AG09309 (cell line): ENCODE measurements at regions not wholly inside any gene's neighbourhood (a gene's known extent, or its start where the extent isn't known, plus 50 kb on each side); places are given as distances from the start of the nearest gene placed in this dataset.

Experiments
- DNase-seq: peaks from one replicate; pipeline ENCODE4 v3.0.0-alpha.2; 2010; ENCODE audit warnings: low read depth
- H3K4me3 ChIP-seq: 2 replicates; pipeline ENCODE4 v1.5.1; 2011; ENCODE audit warnings: mild to moderate bottlenecking, low read depth, low read length, moderate library complexity; ENCODE audit not compliant: control insufficient read depth
- CTCF ChIP-seq: IDR thresholded peaks from 2 replicates; pipeline ENCODE4 v1.5.1; 2011; ENCODE audit warnings: mild to moderate bottlenecking, low read depth, low read length, inconsistent platforms; ENCODE audit not compliant: insufficient read depth, control insufficient read depth; ENCODE audit errors: missing control alignments

GRCh38 chr9:87085073-87085472 lies 137.8 kb upstream of the GAS1 start:
- TF ChIP-seq CTCF = no peak
- H3K4me3 ChIP-seq = no peak overlapping the region
- DNase-seq = no peak

GRCh38 chr9:87085521-87085920 lies 138.2 kb upstream of the GAS1 start:
- H3K4me3 ChIP-seq = no peak overlapping the region
- no peak for DNase-seq
- TF ChIP-seq CTCF = no peak

GRCh38 chr9:87086221-87086818 lies 139.0 kb upstream of the GAS1 start:
- no peak for TF ChIP-seq CTCF
- DNase-seq = no peak
- H3K4me3 ChIP-seq = no peak overlapping the region

GRCh38 chr9:87087197-87087596 lies 139.9 kb upstream of the GAS1 start:
- TF ChIP-seq CTCF = no peak
- no peak overlapping the region for H3K4me3 ChIP-seq

GRCh38 chr9:87088192-87088591 lies 140.9 kb upstream of the GAS1 start:
- no peak for DNase-seq
- TF ChIP-seq CTCF = no peak
- H3K4me3 ChIP-seq = no peak overlapping the region

More at GRCh38 chr9:87087197-87087596, 139.9 kb upstream of the GAS1 start:
- DNase-seq = no peak

- DNase-seq = no peak
- no peak for TF ChIP-seq CTCF
- no peak overlapping the region for H3K4me3 ChIP-seq
These were observed 141.5 kb upstream of the GAS1 start for GRCh38 chr9:87088621-87089365.
